Activated T-helper 17 cell treated with anti-CD3 and anti-CD28 coated beads, Interleukin-2, amount 50 U/mL, for 72 hours (primary cell): ENCODE measurements at regions not wholly inside any gene's neighbourhood (a gene's known extent, or its start where the extent isn't known, plus 50 kb on each side); places are given as distances from the start of the nearest gene placed in this dataset.
"Not testable (repeated sequence)": the region's sequence is repeated elsewhere in the genome, so short reads cannot be mapped to it uniquely, and the experiment has no call there.

Experiments used
- ATAC-seq: fragments of 150-1000 bp; cut with Tn5 transposase; replicated peaks from 2 replicates; pipeline ENCODE4 v1.10.0; 2021; ENCODE audit warnings: mild to moderate bottlenecking, moderate library complexity
- H3K27ac Mint-ChIP-seq: one replicate; pipeline ENCODE4 v1.8.0; 2022; ENCODE audit warnings: mixed read lengths
- H3K27me3 Mint-ChIP-seq: one replicate; pipeline ENCODE4 v1.8.0; 2022; ENCODE audit warnings: mixed read lengths
- H3K36me3 Mint-ChIP-seq: one replicate; pipeline ENCODE4 v1.8.0; 2022; ENCODE audit warnings: low read depth, mild to moderate bottlenecking, mixed read lengths
- H3K4me1 Mint-ChIP-seq: one replicate; pipeline ENCODE4 v1.8.0; 2022; ENCODE audit warnings: mixed read lengths
- H3K4me3 Mint-ChIP-seq: one replicate; pipeline ENCODE4 v1.8.0; 2022; ENCODE audit warnings: mild to moderate bottlenecking, mixed read lengths
- H3K9me3 Mint-ChIP-seq: one replicate; pipeline ENCODE4 v1.8.0; 2022; ENCODE audit warnings: mixed read lengths

GRCh38 chr9:91512235-91512634 lies 88.6 kb upstream of the NFIL3 start:
- not testable (repeated sequence) for H3K4me1 Mint-ChIP-seq, H3K4me3 Mint-ChIP-seq, H3K36me3 Mint-ChIP-seq, ATAC-seq, H3K9me3 Mint-ChIP-seq, H3K27ac Mint-ChIP-seq
- peaks cover 15% of the 10 kb centered on the region for H3K27me3 Mint-ChIP-seq

- Mint-ChIP-seq H3K4me3 (no peak overlapping the region), H3K36me3 (no peaks in the 10 kb centered on the region), H3K27me3 (peaks cover 11% of the 10 kb centered on the region), H3K9me3 (no peaks in the 10 kb centered on the region), H3K27ac (no peak overlapping the region), H3K4me1 (no peaks in the 10 kb centered on the region)
- ATAC-seq, result peak; percentile 31
Observed at GRCh38 chr9:91503673-91504081, 80.0 kb upstream of the NFIL3 start.

- H3K27ac Mint-ChIP-seq, result no peak overlapping the region
- H3K9me3 Mint-ChIP-seq, result no peaks in the 10 kb centered on the region
- peaks cover 11% of the 10 kb centered on the region for H3K27me3 Mint-ChIP-seq
- no peaks in the 10 kb centered on the region for H3K4me1 Mint-ChIP-seq
- no peak for ATAC-seq
- no peaks in the 10 kb centered on the region for H3K36me3 Mint-ChIP-seq
- H3K4me3 Mint-ChIP-seq, result no peak overlapping the region
Observed at GRCh38 chr9:91502913-91503672, 79.5 kb upstream of the NFIL3 start.

GRCh38 chr9:91502475-91502874 lies 78.8 kb upstream of the NFIL3 start:
- no peaks in the 10 kb centered on the region for H3K9me3 Mint-ChIP-seq
- no peaks in the 10 kb centered on the region for H3K36me3 Mint-ChIP-seq
- ATAC-seq, result no peak
- no peaks in the 10 kb centered on the region for H3K4me1 Mint-ChIP-seq
- peaks cover 14% of the 10 kb centered on the region for H3K27me3 Mint-ChIP-seq
- H3K27ac Mint-ChIP-seq, result no peak overlapping the region
- H3K4me3 Mint-ChIP-seq, result no peak overlapping the region

- H3K4me3 Mint-ChIP-seq, result no peak overlapping the region
- peak; percentile 93 for ATAC-seq
- no peak overlapping the region for H3K27ac Mint-ChIP-seq
- H3K4me1 Mint-ChIP-seq, result no peaks in the 10 kb centered on the region
- no peaks in the 10 kb centered on the region for H3K36me3 Mint-ChIP-seq
- peaks cover 19% of the 10 kb centered on the region for H3K27me3 Mint-ChIP-seq
- H3K9me3 Mint-ChIP-seq, result no peaks in the 10 kb centered on the region
Observed at GRCh38 chr9:91500509-91501014, 76.9 kb upstream of the NFIL3 start.

GRCh38 chr9:91496351-91496750 lies 72.7 kb upstream of the NFIL3 start:
- no peak overlapping the region for H3K4me3 Mint-ChIP-seq
- ATAC-seq, result no peak
- no peaks in the 10 kb centered on the region for H3K4me1 Mint-ChIP-seq
- no peak overlapping the region for H3K27ac Mint-ChIP-seq
- peaks cover 20% of the 10 kb centered on the region for H3K27me3 Mint-ChIP-seq
- no peaks in the 10 kb centered on the region for H3K9me3 Mint-ChIP-seq
- no peaks in the 10 kb centered on the region for H3K36me3 Mint-ChIP-seq

GRCh38 chr9:91495450-91495849 lies 71.8 kb upstream of the NFIL3 start:
- peaks cover 20% of the 10 kb centered on the region for H3K27me3 Mint-ChIP-seq

GRCh38 chr9:91494751-91495150 lies 71.1 kb upstream of the NFIL3 start:
- H3K27me3 Mint-ChIP-seq, result peaks cover 20% of the 10 kb centered on the region
- no peak overlapping the region for H3K27ac Mint-ChIP-seq

More at GRCh38 chr9:91495450-91495849, 71.8 kb upstream of the NFIL3 start:
- Mint-ChIP-seq H3K27ac (no peak overlapping the region), H3K36me3 (no peaks in the 10 kb centered on the region), H3K4me3 (no peak overlapping the region), H3K9me3 (no peaks in the 10 kb centered on the region), H3K4me1 (no peaks in the 10 kb centered on the region)
- no peak for ATAC-seq

GRCh38 chr9:91492237-91492636 lies 68.6 kb upstream of the NFIL3 start:
- ATAC-seq, result no peak
- Mint-ChIP-seq H3K9me3 (no peaks in the 10 kb centered on the region), H3K27me3 (peaks cover 25% of the 10 kb centered on the region), H3K4me1 (no peaks in the 10 kb centered on the region), H3K4me3 (no peak overlapping the region), H3K36me3 (no peaks in the 10 kb centered on the region), H3K27ac (no peak overlapping the region)

More at GRCh38 chr9:91494751-91495150, 71.1 kb upstream of the NFIL3 start:
- Mint-ChIP-seq H3K4me1 (no peaks in the 10 kb centered on the region), H3K4me3 (no peak overlapping the region), H3K36me3 (no peaks in the 10 kb centered on the region), H3K9me3 (no peaks in the 10 kb centered on the region)
- ATAC-seq, result no peak

GRCh38 chr9:91491624-91492023 lies 68.0 kb upstream of the NFIL3 start:
- Mint-ChIP-seq H3K4me3 (no peak overlapping the region), H3K27me3 (peaks cover 23% of the 10 kb centered on the region)
- ATAC-seq, result no peak

GRCh38 chr9:91489361-91489899 lies 65.8 kb upstream of the NFIL3 start:
- Mint-ChIP-seq H3K4me1 (no peaks in the 10 kb centered on the region), H3K36me3 (no peaks in the 10 kb centered on the region), H3K27me3 (peaks cover 21% of the 10 kb centered on the region), H3K27ac (no peak overlapping the region), H3K9me3 (no peaks in the 10 kb centered on the region), H3K4me3 (no peak overlapping the region)
- peak; percentile 56 for ATAC-seq

More at GRCh38 chr9:91491624-91492023, 68.0 kb upstream of the NFIL3 start:
- Mint-ChIP-seq H3K27ac (no peak overlapping the region), H3K9me3 (no peaks in the 10 kb centered on the region), H3K36me3 (no peaks in the 10 kb centered on the region), H3K4me1 (no peaks in the 10 kb centered on the region)

- no peaks in the 10 kb centered on the region for H3K36me3 Mint-ChIP-seq
- H3K4me1 Mint-ChIP-seq, result no peaks in the 10 kb centered on the region
- peaks cover 26% of the 10 kb centered on the region for H3K27me3 Mint-ChIP-seq
- H3K27ac Mint-ChIP-seq, result no peak overlapping the region
- H3K9me3 Mint-ChIP-seq, result no peaks in the 10 kb centered on the region
- ATAC-seq, result no peak
- no peak overlapping the region for H3K4me3 Mint-ChIP-seq
Observed at GRCh38 chr9:91488341-91488740, 64.7 kb upstream of the NFIL3 start.

- Mint-ChIP-seq H3K4me3 (no peak overlapping the region), H3K27ac (no peak overlapping the region), H3K4me1 (no peaks in the 10 kb centered on the region), H3K9me3 (no peaks in the 10 kb centered on the region), H3K36me3 (no peaks in the 10 kb centered on the region), H3K27me3 (peaks cover 28% of the 10 kb centered on the region)
- ATAC-seq, result no peak
Observed at GRCh38 chr9:91486699-91487497, 63.3 kb upstream of the NFIL3 start.

- H3K27me3 Mint-ChIP-seq, result peaks cover 35% of the 10 kb centered on the region
- H3K4me1 Mint-ChIP-seq, result no peaks in the 10 kb centered on the region
- no peak overlapping the region for H3K4me3 Mint-ChIP-seq
- no peaks in the 10 kb centered on the region for H3K9me3 Mint-ChIP-seq
- H3K36me3 Mint-ChIP-seq, result no peaks in the 10 kb centered on the region
- no peak overlapping the region for H3K27ac Mint-ChIP-seq
- ATAC-seq, result no peak
Observed at GRCh38 chr9:91485006-91485405, 61.4 kb upstream of the NFIL3 start.

- Mint-ChIP-seq H3K4me3 (no peak overlapping the region), H3K4me1 (no peaks in the 10 kb centered on the region), H3K27ac (no peak overlapping the region), H3K9me3 (no peaks in the 10 kb centered on the region), H3K27me3 (peaks cover 30% of the 10 kb centered on the region), H3K36me3 (no peaks in the 10 kb centered on the region)
- no peak for ATAC-seq
Observed at GRCh38 chr9:91483835-91484234, 60.2 kb upstream of the NFIL3 start.
